PC-9 (cell line): ENCODE measurements at regions not wholly inside any gene's neighbourhood (a gene's known extent, or its start where the extent isn't known, plus 50 kb on each side); places are given as distances from the start of the nearest gene placed in this dataset.
"Not testable (repeated sequence)": the region's sequence is repeated elsewhere in the genome, so short reads cannot be mapped to it uniquely, and the experiment has no call there.

ENCODE experiments used
- EZH2 ChIP-seq: fragments of 200-600 bp; sonication (generic); IDR thresholded peaks from 2 replicates; pipeline ENCODE4 v1.8.0; 2017; ENCODE audit warnings: antibody characterized with exemption, low read depth
- TF ChIP-seq, protein P1 (sequence below): fragments of 200-600 bp; sonication (generic); conservative IDR thresholded peaks from 2 replicates; pipeline ENCODE4 v1.6.1; 2017; ENCODE audit warnings: mixed run types, antibody characterized with exemption, mild to moderate bottlenecking, moderate library complexity

GRCh38 chr1:149665528-149665927, 81.9 kb downstream of the PPIAL4C start:
- TF ChIP-seq EZH2 = not testable (repeated sequence)
- TF ChIP-seq, protein P1, sequence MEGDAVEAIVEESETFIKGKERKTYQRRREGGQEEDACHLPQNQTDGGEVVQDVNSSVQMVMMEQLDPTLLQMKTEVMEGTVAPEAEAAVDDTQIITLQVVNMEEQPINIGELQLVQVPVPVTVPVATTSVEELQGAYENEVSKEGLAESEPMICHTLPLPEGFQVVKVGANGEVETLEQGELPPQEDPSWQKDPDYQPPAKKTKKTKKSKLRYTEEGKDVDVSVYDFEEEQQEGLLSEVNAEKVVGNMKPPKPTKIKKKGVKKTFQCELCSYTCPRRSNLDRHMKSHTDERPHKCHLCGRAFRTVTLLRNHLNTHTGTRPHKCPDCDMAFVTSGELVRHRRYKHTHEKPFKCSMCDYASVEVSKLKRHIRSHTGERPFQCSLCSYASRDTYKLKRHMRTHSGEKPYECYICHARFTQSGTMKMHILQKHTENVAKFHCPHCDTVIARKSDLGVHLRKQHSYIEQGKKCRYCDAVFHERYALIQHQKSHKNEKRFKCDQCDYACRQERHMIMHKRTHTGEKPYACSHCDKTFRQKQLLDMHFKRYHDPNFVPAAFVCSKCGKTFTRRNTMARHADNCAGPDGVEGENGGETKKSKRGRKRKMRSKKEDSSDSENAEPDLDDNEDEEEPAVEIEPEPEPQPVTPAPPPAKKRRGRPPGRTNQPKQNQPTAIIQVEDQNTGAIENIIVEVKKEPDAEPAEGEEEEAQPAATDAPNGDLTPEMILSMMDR = not testable (repeated sequence)
